NCI-H1694 (cell line): ENCODE measurements at regions not wholly inside any gene's neighbourhood (a gene's known extent, or its start where the extent isn't known, plus 50 kb on each side); places are given as distances from the start of the nearest gene placed in this dataset.

Experiments
- DNase-seq: peaks from one replicate; lab custom pipeline; 2025; lab: John Stamatoyannopoulos, UW

DNA sequence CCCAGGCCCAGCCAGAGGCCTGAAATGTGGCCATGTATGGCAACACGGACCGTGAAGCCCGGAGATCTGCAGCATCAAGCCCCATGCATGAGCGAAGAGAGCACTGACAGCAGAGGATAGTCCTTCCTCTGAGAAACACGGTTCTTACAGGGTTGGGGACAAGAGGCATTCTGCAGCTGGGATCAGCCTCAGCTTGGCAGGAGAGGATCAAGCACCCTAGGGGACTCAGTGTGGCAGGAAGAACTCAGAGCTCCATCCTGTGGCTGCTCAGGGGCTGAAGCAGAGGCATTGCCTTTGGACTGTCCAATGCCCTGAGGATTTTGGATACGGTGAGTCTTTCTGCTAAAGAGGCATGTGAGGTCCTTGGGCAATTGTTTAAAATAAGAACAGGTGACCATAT lies 368.7 kb downstream of the ZNF516 start:
- DNase-seq = no peak

DNA sequence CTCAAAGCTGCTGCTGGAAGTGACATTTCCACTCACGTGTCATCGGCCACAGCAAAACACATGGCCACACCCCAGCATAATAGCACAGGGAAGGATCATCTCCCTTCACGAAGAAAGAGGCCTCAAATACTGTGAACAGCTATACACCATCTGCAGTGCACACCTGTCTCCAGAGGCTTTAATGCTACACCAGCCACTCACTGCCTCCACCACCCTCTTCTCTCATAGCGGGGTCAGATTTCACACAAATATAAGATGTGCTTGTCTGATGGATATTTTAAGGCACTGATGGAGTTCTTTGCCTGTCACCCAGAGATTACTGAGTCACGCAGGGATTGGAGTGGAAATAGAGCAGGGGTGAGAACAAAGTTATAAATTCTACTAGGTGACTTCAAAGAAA lies 374.0 kb downstream of the ZNF516 start:
- DNase-seq = no peak

DNA sequence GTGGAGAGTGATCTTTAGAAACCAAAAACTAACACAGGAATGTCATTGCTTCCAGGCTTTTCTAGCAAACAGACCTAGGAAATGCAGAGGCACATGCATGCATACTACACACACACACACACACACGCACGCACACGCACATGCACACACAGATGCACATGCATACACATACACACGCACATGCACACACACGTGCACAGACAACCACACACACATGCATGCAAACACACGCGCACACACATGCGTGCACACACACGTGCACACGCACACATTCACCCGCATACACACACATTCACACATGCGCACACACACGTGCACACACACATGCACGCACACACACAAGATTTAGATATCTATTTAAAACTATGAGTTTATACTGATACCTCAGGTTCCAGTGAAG lies 379.5 kb downstream of the ZNF516 start:
- no peak for DNase-seq

DNA sequence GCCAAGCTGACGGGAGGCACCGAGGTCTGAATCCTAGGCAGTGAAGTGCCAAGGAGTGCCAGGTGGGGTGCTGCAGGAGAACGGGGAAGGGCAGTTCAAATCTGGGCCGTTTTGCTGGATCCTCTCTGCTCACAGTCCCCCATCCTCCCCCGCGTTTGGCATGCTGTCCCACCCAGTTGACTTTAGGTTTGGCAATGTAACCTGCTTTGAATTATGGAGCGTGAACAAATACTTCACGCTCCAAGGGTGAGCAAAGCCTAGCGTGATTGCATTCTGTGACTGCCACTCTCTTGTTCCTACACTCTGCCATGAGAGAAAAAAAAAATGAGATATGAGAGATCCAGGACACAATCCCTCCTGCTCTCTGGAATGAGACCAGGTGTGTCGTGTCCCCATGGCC lies 381.9 kb downstream of the ZNF516 start:
- DNase-seq = no peak

DNA sequence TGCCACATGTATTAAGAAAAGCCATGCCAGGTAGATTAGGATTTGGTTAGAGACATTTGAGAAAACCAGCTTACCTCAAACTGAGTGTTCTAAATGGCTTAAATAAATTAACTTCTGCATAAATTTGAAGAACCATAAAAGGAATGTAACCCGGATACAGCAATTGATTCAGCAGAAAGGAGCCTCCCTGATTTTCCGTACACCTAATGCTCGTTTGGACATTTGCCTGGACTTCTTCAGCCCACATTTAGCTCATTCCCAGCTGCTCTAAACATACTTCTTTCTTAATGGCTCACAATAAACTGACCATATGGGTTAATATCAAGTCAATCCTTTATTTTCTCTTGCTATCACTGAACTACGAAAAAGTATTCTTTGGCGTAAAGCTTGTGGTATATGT lies 392.4 kb downstream of the ZNF516 start:
- no peak for DNase-seq

DNA sequence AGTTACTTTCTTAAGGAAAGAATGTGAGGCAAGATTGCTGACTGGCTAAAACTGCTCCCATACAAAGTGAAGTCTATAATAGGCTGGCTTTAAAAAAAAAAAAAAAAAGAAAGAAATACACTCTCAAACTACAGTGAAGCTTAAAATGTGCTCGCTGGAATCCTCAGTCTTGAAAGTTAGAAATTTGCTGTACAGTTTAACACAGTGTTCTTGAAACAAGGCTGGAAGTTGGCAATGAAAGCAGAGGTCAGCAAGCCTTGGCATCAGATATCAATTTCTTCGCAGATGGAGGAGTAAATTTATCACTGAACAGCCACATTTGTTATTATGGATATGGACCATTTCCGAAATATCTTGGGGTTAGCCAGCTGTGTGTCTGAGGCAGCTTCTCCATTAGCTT lies 392.9 kb downstream of the ZNF516 start:
- no peak for DNase-seq

DNA sequence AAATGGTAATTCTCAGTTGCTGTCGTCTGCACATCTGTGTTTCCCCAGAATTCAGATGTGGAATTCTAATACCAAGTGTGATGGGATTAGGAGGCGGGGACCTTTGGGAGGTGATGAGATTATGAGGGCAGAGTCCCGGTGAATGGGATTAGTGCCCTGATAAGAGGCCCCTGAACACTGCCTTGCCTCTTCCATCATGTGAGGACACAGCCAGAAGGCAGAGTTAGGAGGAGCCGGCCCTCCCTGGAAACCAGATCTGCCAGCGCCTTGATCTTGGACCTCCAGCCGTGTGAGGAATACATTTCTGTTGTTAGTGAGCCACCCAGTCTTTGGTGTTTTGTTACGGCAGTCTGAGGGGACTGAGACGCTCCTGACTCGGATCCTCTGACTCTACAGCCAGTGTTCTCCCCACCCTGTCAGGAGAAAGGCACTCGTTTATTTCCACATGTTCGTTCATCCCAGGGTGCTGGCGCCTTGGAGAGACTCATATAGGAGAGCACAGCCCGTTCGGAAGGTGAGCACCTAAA lies 395.0 kb downstream of the ZNF516 start:
- no peak for DNase-seq

DNA sequence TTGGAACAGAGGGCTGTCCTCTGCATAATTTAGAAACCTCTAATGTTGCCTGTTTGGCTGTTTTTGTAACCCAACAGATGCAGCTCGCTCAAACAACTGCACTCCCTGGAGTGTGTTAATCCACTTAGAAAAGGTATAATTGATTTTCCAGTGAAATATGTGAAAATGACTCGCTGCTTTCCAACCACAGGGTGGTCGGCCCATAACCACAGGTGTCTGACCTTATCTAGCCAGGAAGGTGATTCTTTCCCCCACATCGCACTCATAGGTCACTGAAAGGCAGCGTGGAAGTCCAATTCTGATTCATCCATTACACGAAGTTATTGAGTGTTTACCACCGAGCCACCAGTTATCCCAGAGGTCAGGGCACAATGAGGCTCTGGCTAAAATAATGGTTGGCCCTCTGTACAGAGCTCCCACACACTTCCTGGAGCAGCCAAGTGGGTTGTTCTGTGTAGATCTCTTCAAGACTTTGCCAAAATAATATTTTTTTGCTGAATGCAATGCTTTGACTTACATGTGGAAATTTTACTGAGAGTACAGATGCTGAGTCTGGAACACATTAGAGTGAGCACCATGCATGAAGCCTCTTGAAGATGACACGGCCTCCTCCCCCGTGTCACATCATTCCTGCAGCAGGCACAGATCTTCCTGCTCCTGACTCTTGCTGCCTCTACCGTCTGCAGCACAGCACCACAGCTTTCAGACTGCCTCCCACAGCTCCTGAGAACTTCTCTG lies 396.2 kb downstream of the ZNF516 start:
- no peak for DNase-seq

DNA sequence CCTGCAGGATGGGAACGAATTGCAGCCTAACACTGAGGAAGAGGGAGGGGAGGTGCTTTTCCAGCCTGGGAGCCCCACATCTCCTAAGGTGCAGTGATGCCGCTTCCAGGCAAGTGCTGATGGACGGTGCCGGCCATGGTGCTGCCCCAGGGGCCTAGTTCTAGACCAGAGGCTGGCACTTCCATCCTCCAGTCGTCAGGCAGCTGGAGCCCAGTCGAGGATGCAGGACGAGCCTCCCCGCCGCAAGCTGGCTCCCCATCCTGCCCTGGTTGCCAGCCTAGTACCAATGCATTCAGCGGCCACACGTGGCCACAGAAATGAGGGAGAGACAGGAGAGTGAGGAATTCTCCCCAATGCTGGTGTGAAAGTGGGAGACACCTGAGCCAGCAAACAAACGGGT lies 413.5 kb downstream of the ZNF516 start:
- no peak for DNase-seq

DNA sequence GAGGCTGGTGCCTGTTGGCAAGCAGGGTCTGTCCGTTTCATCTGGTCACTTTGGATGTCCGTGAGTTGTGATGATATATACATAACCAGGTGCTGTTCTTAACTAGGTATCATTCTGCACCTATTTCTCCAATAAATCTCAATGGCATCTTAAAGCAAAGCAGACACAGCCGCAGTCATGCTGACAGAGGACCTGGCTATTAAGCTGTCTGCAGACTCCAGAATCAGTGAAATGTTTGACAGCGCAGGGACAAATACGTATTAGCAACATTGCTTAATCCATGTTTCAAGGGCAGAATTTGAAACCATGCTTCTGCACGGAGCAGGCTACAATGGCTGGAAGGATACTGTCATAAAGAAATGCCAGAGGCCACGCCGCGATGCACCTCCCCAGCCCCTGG lies 414.6 kb downstream of the ZNF516 start:
- no peak for DNase-seq

DNA sequence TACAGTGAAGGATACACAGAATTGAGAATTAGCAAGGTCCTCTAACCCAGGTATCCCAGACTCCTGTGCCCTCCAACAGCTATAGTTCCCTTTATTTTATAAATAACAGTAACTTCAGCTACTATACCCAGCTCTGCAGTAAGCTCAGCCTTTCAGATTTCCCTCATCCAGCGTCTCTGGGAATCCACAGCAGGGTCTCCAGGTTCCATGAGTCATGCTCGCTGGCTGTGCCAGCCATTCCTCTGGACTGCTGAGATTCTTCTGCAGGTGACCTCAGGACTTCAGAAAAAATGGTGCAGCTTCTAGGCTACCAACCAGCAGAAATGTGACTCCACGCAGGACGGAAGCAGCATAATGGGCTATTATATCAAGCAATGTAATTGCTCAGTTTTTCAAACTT lies 419.3 kb downstream of the ZNF516 start:
- no peak for DNase-seq

DNA sequence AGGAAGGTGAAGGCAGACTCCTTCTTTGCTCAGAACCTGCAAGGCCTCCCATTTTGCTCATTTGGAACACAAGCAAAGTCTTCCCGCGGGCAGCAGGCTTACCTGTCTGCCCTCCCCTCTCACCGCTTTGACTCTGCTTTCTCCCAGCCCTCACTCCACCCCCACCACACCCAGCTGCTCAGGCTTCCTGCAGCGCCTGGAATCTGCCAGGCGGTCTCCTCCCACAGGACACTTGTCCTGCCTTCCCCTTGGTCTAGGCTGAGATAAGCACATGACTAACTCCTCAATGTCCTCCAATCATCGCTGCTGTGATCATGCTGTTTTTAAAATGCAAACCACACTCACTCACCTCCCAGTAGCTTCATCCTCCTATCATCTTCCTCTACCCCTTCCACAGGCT lies 430.0 kb downstream of the ZNF516 start:
- no peak for DNase-seq

DNA sequence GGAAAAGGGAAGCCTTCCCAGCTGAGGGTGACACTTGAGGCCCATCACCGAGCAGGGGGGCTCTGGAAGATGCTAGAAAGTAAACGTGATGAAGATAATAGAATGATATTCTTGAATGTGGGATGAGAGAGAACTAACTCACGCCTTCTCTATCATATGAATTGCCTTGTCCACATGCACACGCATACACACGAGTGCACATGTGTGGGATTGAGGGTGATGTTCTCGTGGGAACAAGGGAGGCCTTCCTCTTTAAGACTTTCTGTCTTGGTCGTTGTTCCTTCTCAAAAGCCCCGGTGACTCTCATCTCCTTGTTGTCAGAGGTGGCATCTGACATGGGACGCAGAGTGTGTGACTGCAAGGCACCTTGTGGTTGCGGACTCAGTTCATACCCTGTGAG lies 436.9 kb downstream of the ZNF516 start:
- DNase-seq = no peak

DNA sequence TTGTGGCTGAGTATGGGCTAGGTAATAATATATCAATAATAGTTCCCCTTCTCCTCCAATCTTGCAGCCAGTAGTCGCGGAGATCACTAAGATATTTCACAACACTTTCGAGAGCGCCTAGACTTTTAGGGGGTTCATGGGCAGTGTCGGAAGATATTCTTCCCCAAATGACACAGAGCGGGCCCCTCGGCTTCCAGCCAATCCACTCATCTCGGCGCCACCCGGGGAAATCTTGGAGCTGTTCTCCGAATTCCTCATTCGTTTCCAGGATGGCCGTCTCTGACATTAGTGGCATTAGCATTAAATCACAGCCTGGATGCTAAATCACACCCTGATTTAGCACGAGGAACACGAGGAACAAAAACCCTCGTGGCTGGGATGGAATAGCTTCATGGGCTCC lies 437.7 kb downstream of the ZNF516 start:
- no peak for DNase-seq

DNA sequence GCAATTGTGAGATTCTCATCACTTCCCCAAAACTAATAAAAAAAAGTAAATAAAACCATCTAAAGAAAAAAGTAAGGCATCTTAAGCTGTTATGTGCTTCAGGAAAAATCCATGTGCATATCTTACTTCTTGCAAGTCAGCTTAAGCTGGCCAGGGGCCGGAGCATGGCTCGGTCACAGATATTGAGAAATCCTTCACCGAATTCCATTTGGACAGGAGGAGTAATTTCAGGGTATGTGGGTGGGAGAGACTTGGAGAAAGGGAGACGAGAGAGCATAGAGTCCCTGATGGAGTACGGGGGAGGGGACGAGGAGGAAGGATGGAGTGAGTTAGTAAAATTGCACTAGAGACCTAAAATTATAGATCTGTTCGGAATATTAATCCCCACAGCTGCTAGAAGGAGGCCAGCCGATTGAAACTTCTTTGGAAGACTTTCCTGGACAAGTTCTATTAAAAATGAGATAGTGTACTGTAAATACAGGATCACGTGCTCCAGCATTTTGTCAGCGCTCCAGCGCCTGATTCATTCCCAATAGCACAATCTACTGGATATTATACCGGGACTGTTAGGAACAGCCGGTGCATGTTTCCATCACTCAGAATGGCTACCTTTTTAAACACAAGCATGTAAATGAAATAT lies 438.5 kb downstream of the ZNF516 start:
- DNase-seq = no peak

DNA sequence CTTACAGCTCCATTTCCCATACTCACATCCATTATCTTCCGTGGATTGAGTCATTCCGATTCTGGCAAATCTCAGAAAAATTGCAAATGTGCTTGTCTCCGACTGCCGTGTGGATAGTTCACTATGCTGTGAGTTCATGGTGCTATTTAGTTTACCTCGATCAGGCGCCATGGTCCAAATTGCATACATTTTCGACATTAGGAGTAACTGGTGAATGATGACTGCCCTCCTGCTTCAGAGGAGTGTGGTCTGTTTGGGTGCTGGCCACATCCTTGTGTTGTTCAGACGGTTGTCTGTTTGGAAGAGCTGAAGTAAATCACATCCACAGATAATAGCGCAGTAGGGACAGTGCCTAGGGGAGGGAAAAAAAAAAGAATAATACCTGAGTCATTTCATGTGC lies 439.5 kb downstream of the ZNF516 start:
- no peak for DNase-seq

DNA sequence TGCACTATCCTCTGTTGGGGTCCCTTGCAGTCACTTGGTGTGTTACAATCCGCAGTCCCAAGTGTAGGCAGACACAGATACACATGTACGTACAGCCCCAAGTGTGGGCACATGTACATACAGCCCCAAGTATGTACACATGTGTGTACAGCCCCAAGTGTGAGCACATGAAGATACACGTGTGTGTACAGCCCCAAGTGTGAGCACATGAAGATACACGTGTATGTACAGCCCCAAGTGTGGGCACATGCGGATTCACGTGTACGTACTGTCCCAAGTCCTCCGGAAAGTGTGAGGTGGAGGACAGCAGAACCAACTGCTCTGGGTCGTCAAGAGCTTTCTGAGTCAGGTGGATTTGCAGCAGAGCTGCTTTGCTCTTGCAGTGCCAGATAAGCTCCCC lies 440.0 kb downstream of the ZNF516 start:
- DNase-seq = no peak

DNA sequence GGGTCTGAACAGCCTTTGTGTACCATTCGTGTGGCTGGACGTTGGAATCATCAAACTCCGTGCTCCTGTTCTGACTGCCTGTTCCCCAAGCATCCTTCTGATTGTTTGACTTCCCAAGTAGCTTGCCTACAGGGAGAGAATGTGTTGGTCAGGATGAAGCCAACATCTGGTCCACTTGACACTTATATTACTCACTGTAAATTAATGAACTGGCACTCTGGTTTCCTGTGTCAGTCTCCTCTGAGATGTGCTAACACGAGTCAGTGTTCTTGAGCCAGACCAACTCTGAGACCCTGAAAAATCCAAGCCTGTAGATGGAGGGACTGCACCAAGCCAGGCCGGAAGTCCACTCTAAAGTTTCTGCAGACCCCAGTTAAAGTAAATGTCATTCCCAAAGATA lies 440.9 kb downstream of the ZNF516 start:
- DNase-seq = no peak

DNA sequence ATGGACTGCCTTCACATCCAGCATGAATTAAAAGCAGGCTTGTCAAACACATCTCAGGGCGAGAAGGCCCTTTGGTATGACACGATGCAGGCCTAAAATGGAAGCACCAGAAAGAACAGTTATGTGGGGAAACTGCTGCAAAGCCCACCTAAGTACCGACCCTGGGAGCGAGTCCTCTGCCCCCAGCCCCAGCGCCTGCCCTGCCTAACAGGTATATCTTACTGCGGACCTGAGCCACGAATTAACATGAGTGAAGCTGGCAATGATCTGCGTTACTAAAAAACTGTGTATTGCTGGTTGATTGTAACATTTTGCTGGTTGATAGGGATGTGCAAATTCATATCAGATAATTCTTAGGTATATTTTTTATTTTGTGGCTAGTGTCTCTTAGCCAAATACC lies 441.5 kb downstream of the ZNF516 start:
- DNase-seq = no peak

DNA sequence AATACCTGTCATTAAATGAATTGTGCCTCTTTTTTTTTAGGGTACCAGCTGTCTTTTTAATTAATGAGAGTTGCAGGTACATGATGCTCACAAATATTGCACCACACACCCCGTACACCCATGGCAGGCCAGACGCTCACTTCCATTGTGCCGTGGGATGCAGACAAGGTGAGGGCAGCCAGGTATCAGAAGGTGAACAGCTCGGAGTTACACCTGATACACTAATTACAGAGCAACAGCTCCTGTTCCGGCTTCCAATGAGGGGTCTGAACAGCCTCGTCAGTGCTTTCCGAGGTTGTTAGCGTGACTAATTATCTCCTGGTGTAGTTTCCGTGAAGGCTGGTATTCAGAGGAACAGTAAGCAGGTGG lies 442.8 kb downstream of the ZNF516 start:
- DNase-seq = no peak

DNA sequence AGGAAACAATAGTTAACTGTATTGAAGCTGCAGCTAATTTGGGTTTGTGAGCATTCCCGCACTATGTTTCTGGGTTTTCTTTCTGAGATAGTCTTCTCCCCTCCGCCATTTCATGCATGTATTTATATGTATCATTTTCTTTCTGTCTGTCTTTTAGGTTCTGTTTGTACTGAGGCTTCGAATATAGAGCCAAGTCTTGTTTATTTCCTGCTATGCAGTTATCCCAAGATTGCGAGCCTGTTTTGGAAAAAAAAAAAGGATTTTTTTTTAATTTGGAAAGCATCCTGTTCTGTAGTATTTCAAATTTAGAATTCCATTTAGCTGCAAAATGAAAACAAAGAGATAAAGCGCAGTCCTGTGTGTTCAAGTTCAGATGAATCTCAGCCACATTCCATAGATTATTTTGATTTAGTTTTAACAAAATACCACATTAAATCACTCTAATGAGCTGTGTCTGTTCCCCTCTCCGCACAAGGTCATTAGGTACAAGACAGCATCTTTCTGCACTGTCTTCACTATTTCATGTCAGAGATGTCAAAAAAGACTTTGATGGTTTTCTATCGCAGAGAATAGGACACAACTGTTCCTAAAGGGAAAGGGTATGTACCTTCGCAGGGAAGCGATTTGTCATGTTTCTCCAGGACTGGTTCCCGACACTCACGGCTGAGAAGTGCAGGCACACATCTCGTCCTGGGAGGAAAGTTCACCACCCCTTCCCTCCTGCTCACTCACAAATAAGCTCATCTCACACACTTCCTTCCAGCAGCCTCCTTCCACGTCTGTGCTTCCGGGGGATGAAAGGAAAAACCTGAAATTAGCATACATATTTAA lies 443.4 kb downstream of the ZNF516 start:
- no peak for DNase-seq

DNA sequence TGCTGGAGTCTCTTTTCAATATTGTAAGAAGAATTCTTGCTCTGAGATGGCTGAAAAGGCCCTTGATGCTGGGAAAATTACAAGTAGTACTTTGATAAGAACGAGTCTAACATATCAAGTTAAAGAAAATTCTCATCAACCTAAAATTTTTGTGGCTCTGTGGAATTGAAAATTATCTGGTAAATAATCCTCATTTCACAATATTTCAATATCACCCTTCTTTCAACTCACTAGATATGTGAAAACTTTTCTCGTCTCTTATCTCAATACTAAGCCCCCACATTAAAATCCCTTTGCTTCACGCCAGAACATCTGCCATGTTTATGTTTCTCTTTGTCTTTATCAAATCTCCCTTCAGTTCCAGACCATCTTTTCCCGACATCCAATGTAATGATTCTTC lies 448.8 kb downstream of the ZNF516 start:
- DNase-seq = no peak

DNA sequence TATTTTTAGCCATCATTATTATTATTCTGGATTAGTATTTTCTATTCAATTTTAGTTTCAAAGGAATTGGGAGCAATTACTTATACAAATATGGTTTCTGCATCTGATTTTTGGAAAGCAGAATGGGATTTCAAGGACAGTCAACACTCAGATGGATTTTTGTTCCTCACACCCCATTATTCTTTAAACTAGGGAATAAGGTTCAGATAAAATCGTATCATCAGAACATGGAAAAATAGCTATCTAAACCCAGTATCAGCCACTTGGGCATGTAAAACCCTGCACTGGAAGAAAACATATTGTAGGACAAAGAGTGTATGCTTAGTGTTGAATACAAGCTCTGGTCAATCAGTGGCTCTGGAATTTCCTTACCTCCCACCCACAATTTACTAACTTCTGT lies 452.5 kb downstream of the ZNF516 start:
- DNase-seq = no peak
